CD4-positive, alpha-beta T cell (primary cell): ENCODE measurements at regions not wholly inside any gene's neighbourhood (a gene's known extent, or its start where the extent isn't known, plus 50 kb on each side); places are given as distances from the start of the nearest gene placed in this dataset.

ENCODE experiments used
- ATAC-seq: fragments of 200-7000 bp; cut with Tn5 transposase; one replicate; pipeline ENCODE4 v1.10.0; 2022; ENCODE audit warnings: mild to moderate bottlenecking; ENCODE audit not compliant: poor library complexity
- CTCF ChIA-PET: fragments of 350-600 bp; sonication (Branson Sonifier 250); formaldehyde crosslinking; loops from one replicate; lab custom pipeline; 2021; ENCODE audit warnings: antibody characterized with exemption, inconsistent platforms; lab: Charles Lee
- POLR2A ChIA-PET: fragments of 350-600 bp; sonication (Branson Sonifier 250); formaldehyde crosslinking; loops from one replicate; lab custom pipeline; 2021; ENCODE audit warnings: antibody characterized with exemption, inconsistent platforms; lab: Charles Lee
- DNase-seq, 14 experiments: peaks; one replicate each; pipeline ENCODE4 v3.0.0-alpha.2; 2013 to 2020; ENCODE audit warnings: mixed read lengths in 2 of 14
- H3K27ac ChIP-seq, 2 donors: one replicate each; pipeline versions ENCODE4 v1.5.1 to v1.7.0; 2013; ENCODE audit warnings: low read length in 2 of 2, low read depth in 1 of 2, mild to moderate bottlenecking in 1 of 2
- H3K27me3 ChIP-seq, 2 experiments: 1 replicate in 1 of 2; 2 replicates in 1 of 2; pipeline versions ENCODE4 v1.6.1 to v1.7.0; 2013; ENCODE audit warnings: low read length in 2 of 2, control low read depth in 1 of 2, mild to moderate bottlenecking in 1 of 2, moderate library complexity in 1 of 2; ENCODE audit not compliant: insufficient read depth in 2 of 2, control insufficient read depth in 1 of 2
- H3K36me3 ChIP-seq: one replicate; pipeline ENCODE4 v1.6.1; 2013; ENCODE audit warnings: low read length, control low read depth; ENCODE audit not compliant: insufficient read depth
- H3K4me1 ChIP-seq: one replicate; pipeline ENCODE4 v1.6.1; 2013; ENCODE audit warnings: low read length, control low read depth; ENCODE audit not compliant: insufficient read depth
- H3K4me3 ChIP-seq: one replicate; pipeline ENCODE4 v1.5.1; 2013; ENCODE audit warnings: mild to moderate bottlenecking, low read length, moderate library complexity
- H3K9me3 ChIP-seq, 2 experiments: 1 replicate in 1 of 2; 2 replicates in 1 of 2; pipeline versions ENCODE4 v1.6.1 to v1.7.0; 2013; ENCODE audit warnings: low read length in 2 of 2, mild to moderate bottlenecking in 2 of 2, control low read depth in 1 of 2, moderate library complexity in 1 of 2; ENCODE audit not compliant: control insufficient read depth in 1 of 2, insufficient read depth in 1 of 2
- H3K27ac Mint-ChIP-seq: one replicate; pipeline ENCODE4 v1.8.0; 2020; ENCODE audit warnings: mixed read lengths
- H3K27me3 Mint-ChIP-seq: one replicate; pipeline ENCODE4 v1.8.0; 2021; ENCODE audit warnings: mixed read lengths
- H3K36me3 Mint-ChIP-seq: one replicate; pipeline ENCODE4 v1.8.0; 2021; ENCODE audit warnings: low read depth, mixed read lengths
- H3K4me1 Mint-ChIP-seq: one replicate; pipeline ENCODE4 v1.8.0; 2021; ENCODE audit warnings: low read depth, mixed read lengths
- H3K4me3 Mint-ChIP-seq: one replicate; pipeline ENCODE4 v1.8.0; 2020; ENCODE audit warnings: mild to moderate bottlenecking, mixed read lengths
- H3K9me3 Mint-ChIP-seq: one replicate; pipeline ENCODE4 v1.8.0; 2020; ENCODE audit warnings: mixed read lengths
- intact Hi-C, 2 experiments: fragments of 100-400 bp; cut with DNase I in 1 of 2; cut with micrococcal nuclease in 1 of 2; formaldehyde crosslinking; loops; one replicate each; pipeline versions ENCODE4 v1.15.1 to v1.9.0; 2023 to 2025; cut with DNase I, micrococcal nuclease
- TF ChIP-seq, protein P1 (sequence below): fragments of 200-600 bp; IDR thresholded peaks from one replicate; pipeline ENCODE4 v1.8.0; 2022; ENCODE audit warnings: antibody characterized with exemption, mild to moderate bottlenecking

DNA sequence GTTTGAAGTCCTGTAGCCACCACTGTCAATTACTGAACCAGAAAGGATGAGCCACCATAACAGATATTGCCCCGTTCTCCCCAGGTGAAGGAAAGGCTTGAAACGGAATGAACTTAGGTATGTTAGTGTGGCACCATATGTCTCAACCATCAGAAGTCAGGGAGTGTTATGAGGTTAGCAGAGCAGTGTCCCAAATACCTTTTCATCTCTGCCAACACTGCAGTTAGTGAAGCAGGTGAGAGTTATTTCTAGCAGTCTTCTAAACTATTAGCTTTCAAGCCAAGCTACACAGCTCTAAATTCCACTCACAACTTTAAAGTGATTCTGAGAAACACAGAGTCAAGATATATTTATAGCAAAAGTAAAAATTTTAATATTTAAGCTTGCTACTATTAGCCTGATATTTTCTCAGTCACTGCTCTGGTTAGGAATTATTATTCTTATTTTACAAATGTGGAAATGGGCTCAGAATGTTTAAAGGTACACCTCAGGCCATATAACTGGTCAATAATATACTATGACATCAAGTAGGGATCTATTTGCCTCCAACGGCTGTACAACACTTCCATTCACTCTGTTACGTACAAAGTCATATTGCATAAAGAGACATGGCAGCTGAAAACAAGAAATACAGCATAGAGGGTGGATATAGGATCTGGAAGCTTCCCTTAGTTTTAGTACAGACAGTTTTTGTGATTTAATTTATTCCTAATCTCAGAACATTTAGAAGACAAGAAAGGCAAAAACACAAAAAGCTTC, 1527.1 kb upstream of the PRR20A start:
- DNase-seq (no peak), ATAC-seq (no peak)
- Histone ChIP-seq H3K4me3 (no peak overlapping the region), H3K27ac (no peak overlapping the region), H3K27me3 (no peaks in the 10 kb centered on the region), H3K36me3 (no peaks in the 10 kb centered on the region), H3K9me3 (peaks cover 0 to 11% of the 10 kb centered on the region in 2 experiments), H3K4me1 (no peaks in the 10 kb centered on the region)
- TF ChIP-seq, protein P1, sequence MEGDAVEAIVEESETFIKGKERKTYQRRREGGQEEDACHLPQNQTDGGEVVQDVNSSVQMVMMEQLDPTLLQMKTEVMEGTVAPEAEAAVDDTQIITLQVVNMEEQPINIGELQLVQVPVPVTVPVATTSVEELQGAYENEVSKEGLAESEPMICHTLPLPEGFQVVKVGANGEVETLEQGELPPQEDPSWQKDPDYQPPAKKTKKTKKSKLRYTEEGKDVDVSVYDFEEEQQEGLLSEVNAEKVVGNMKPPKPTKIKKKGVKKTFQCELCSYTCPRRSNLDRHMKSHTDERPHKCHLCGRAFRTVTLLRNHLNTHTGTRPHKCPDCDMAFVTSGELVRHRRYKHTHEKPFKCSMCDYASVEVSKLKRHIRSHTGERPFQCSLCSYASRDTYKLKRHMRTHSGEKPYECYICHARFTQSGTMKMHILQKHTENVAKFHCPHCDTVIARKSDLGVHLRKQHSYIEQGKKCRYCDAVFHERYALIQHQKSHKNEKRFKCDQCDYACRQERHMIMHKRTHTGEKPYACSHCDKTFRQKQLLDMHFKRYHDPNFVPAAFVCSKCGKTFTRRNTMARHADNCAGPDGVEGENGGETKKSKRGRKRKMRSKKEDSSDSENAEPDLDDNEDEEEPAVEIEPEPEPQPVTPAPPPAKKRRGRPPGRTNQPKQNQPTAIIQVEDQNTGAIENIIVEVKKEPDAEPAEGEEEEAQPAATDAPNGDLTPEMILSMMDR, result no peak
- Mint-ChIP-seq H3K9me3 (peaks cover 6% of the 10 kb centered on the region), H3K4me3 (no peak overlapping the region), H3K36me3 (no peaks in the 10 kb centered on the region), H3K27ac (no peak overlapping the region), H3K4me1 (no peaks in the 10 kb centered on the region), H3K27me3 (no peaks in the 10 kb centered on the region)
- ChIA-PET CTCF (no interaction called here), POLR2A (no interaction called here)
- intact Hi-C loops, result no loop called here

DNA sequence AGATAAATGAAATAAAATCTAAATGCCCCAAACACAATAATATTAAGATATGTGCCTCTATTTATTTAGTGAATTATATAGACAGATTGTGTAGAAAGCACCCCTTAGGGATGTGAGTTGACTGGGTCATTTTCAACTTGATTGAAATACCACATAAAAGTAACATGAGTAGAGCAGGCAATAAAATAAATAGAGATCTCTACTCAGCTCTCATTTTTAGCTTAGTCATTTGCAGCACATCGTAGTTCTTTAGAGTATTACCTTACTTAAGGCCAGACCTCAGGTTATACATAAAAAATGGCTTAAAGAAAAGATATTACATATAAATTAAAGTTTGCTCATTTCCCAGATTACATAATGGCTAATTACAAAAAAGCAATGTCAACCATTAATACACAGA, 1525.6 kb upstream of the PRR20A start:
- intact Hi-C loops, result no loop called here
- Histone ChIP-seq H3K27ac (no peak overlapping the region), H3K4me1 (no peaks in the 10 kb centered on the region), H3K36me3 (no peaks in the 10 kb centered on the region), H3K27me3 (no peaks in the 10 kb centered on the region), H3K4me3 (no peak overlapping the region), H3K9me3 (peaks cover 0 to 11% of the 10 kb centered on the region in 2 experiments)
- no peak overlapping the region for H3K4me3 Mint-ChIP-seq
- ChIA-PET CTCF (no interaction called here), POLR2A (no interaction called here)
- no peaks in the 10 kb centered on the region for H3K27me3 Mint-ChIP-seq
- H3K4me1 Mint-ChIP-seq, result no peaks in the 10 kb centered on the region
- H3K36me3 Mint-ChIP-seq, result no peaks in the 10 kb centered on the region
- ATAC-seq, result no peak
- no peak overlapping the region for H3K27ac Mint-ChIP-seq
- peaks cover 6% of the 10 kb centered on the region for H3K9me3 Mint-ChIP-seq
- no peak for DNase-seq
- TF ChIP-seq, protein P1, result no peak

DNA sequence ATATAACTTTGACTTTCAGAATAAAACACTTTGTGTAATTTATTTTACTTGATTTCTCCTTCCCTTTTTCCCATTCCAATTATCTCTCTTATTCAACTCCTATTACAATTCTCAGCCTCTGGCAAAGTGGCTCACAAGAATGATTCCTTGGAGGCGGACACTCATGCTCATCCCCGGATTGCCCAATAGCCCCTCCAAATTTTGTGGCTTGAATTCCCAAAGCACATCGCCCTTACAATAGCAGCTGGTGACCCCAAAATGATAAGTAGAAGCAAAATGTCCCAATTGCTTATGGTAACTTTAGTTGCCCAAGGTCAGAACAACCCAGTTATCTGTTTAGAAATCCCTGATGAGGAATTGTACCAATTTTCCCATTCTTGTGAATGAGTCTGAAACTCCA, 1523.5 kb upstream of the PRR20A start:
- H3K36me3 Mint-ChIP-seq, result no peaks in the 10 kb centered on the region
- no peak overlapping the region for H3K4me3 Mint-ChIP-seq
- H3K4me1 Mint-ChIP-seq, result no peaks in the 10 kb centered on the region
- ChIA-PET POLR2A (no interaction called here), CTCF (no interaction called here)
- Histone ChIP-seq H3K27me3 (no peaks in the 10 kb centered on the region), H3K9me3 (peaks cover 0 to 11% of the 10 kb centered on the region in 2 experiments), H3K4me1 (no peaks in the 10 kb centered on the region), H3K4me3 (no peak overlapping the region), H3K36me3 (no peaks in the 10 kb centered on the region), H3K27ac (no peak overlapping the region)
- intact Hi-C loops, result no loop called here
- no peak for DNase-seq
- no peaks in the 10 kb centered on the region for H3K9me3 Mint-ChIP-seq
- ATAC-seq, result no peak
- H3K27ac Mint-ChIP-seq, result no peak overlapping the region
- TF ChIP-seq, protein P1, result no peak
- no peaks in the 10 kb centered on the region for H3K27me3 Mint-ChIP-seq
